ENCODE measurements at regions not wholly inside any gene's neighbourhood (a gene's known extent, or its start where the extent isn't known, plus 50 kb on each side); places are given as distances from the start of the nearest gene placed in this dataset.

DNA sequence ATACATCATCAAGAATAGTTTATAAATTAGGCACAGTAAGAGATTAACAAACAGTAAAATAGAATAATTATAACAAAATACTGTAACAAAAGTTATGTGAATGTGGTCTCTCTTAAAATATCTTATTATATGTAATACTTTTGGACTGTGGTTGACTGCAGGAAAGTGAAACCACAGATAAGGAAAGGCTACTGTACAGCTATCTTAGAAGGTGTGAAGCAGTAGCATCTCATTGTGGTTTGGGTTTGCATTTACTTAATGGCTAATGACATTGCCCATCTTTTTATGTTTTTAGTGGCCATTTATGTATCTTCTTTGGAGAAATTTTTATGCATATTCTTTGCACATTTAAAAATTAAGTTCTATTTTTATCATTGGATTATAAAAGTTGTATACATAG, 296.4 kb upstream of the MAGI2 start:
- TF ChIP-seq POLR2AphosphoS5 (IDR thresholded peaks at IDR 0.05; ENCODE audit: borderline replicate concordance, low read depth, low read length): no peak
- TF ChIP-seq EZH2 (IDR thresholded peaks at IDR 0.05): no peak
